SK-N-SH (cell line): ENCODE measurements at regions not wholly inside any gene's neighbourhood (a gene's known extent, or its start where the extent isn't known, plus 50 kb on each side); places are given as distances from the start of the nearest gene placed in this dataset.

Experiments used
- CTCF ChIA-PET: fragments of 300-600, 350-600 bp; formaldehyde crosslinking; extraction: SDS; loops from one replicate; lab custom pipeline; 2021; lab: Yijun Ruan, JAX
- POLR2A ChIA-PET: fragments of 350-600 bp; sonication (Branson Sonifier 250); formaldehyde crosslinking; extraction: SDS; loops from one replicate; lab custom pipeline; 2020; ENCODE audit warnings: antibody characterized with exemption, inconsistent platforms; lab: Yijun Ruan, JAX
- DNase-seq: peaks from one replicate; pipeline ENCODE4 v3.0.0; 2012
- H2AFZ ChIP-seq: fragments of 200-600 bp; sonication (generic); 2 replicates; pipeline ENCODE4 v1.8.1; 2016; ENCODE audit warnings: antibody characterized with exemption, mild to moderate bottlenecking, low read depth
- H3F3A ChIP-seq: fragments of 200-600 bp; sonication (generic); replicated peaks from 2 replicates; pipeline ENCODE3; 2016; ENCODE audit warnings: antibody characterized with exemption, mild to moderate bottlenecking; ENCODE audit not compliant: insufficient read depth
- H3K27ac ChIP-seq, 2 experiments: fragments of 200-500 bp in 1 of 2; fragments of 200-600 bp in 1 of 2; sonication (Bioruptor generic) in 1 of 2; sonication (generic), shearing (Covaris generic) in 1 of 2; 2 replicates each; pipeline versions ENCODE4 v1.5.1 to v1.6.1; 2014 to 2016; ENCODE audit warnings: low read depth in 2 of 2, inconsistent platforms in 1 of 2, low read length in 1 of 2, mild to moderate bottlenecking in 1 of 2, mixed read lengths in 1 of 2
- H3K27me3 ChIP-seq: fragments of 200-600 bp; sonication (generic), shearing (Covaris generic); 2 replicates; pipeline ENCODE4 v1.6.1; 2016; ENCODE audit warnings: mixed run types; ENCODE audit not compliant: insufficient read depth
- H3K36me3 ChIP-seq, 2 experiments: fragments of 200-500 bp in 1 of 2; fragments of 200-600 bp in 1 of 2; sonication (Bioruptor generic) in 1 of 2; sonication (generic) in 1 of 2; replicated peaks in 1 of 2; 2 replicates each; pipeline versions ENCODE3 to v1.5.1; 2014 to 2016; ENCODE audit warnings: low read length in 1 of 2, mild to moderate bottlenecking in 1 of 2; ENCODE audit not compliant: insufficient read depth in 2 of 2, control insufficient read depth in 1 of 2
- H3K4me1 ChIP-seq, 2 experiments: fragments of 200-500 bp in 1 of 2; fragments of 200-600 bp in 1 of 2; sonication (Bioruptor generic) in 1 of 2; sonication (generic), shearing (Covaris generic) in 1 of 2; 2 replicates each; pipeline versions ENCODE4 v1.5.1 to v1.6.1; 2014 to 2016; ENCODE audit warnings: low read depth in 1 of 2, low read length in 1 of 2, mixed run types in 1 of 2; ENCODE audit not compliant: insufficient read depth in 2 of 2, control insufficient read depth in 1 of 2
- H3K4me2 ChIP-seq: fragments of 200-600 bp; sonication (generic), shearing (Covaris generic); 2 replicates; pipeline ENCODE4 v1.6.1; 2017; ENCODE audit warnings: mixed run types
- H3K4me3 ChIP-seq, 2 experiments: fragments of 200-500 bp in 1 of 2; fragments of 200-600 bp in 1 of 2; sonication (Bioruptor generic) in 1 of 2; sonication (generic), shearing (Covaris generic) in 1 of 2; 2 replicates each; pipeline versions ENCODE4 v1.5.1 to v1.8.1; 2014 to 2016; ENCODE audit warnings: low read depth in 2 of 2, inconsistent platforms in 1 of 2, low read length in 1 of 2, mild to moderate bottlenecking in 1 of 2, mixed read lengths in 1 of 2, moderate library complexity in 1 of 2
- H3K79me2 ChIP-seq: fragments of 200-600 bp; sonication (generic); 2 replicates; pipeline ENCODE4 v1.8.1; 2017; ENCODE audit warnings: mild to moderate bottlenecking; ENCODE audit not compliant: insufficient read depth
- H3K9ac ChIP-seq: fragments of 200-600 bp; sonication (generic); 2 replicates; pipeline ENCODE4 v1.6.1; 2017; ENCODE audit warnings: mixed run types
- H3K9me2 ChIP-seq: fragments of 200-600 bp; sonication (generic); 2 replicates; pipeline ENCODE4 v1.6.1; 2017; ENCODE audit warnings: mixed run types
- H3K9me3 ChIP-seq: fragments of 200-600 bp; sonication (generic); 2 replicates; pipeline ENCODE4 v1.6.1; 2017; ENCODE audit warnings: mixed run types, mild to moderate bottlenecking, moderate library complexity
- H4K20me1 ChIP-seq: fragments of 200-600 bp; sonication (generic); 2 replicates; pipeline ENCODE4 v1.6.1; 2017; ENCODE audit warnings: mild to moderate bottlenecking, mixed run types; ENCODE audit not compliant: insufficient read depth
- CTCF ChIP-seq: fragments of 200-600 bp; sonication (generic); IDR thresholded peaks from 2 replicates; pipeline ENCODE4 v1.6.1; 2017; ENCODE audit warnings: antibody characterized with exemption, mild to moderate bottlenecking, moderate library complexity
- FOSL2 ChIP-seq: IDR thresholded peaks from 2 replicates; pipeline ENCODE4 v1.4.0; 2012; ENCODE audit warnings: low read depth, mild to moderate bottlenecking, moderate library complexity, borderline replicate concordance
- RFX5 ChIP-seq: IDR thresholded peaks from 2 replicates; pipeline ENCODE4 v1.6.1; 2012; ENCODE audit warnings: mild to moderate bottlenecking, improper control_type of control experiment, low read length
- TEAD4 ChIP-seq: IDR thresholded peaks from 2 replicates; pipeline ENCODE4 v1.4.0; 2012; ENCODE audit warnings: mild to moderate bottlenecking, borderline replicate concordance; ENCODE audit not compliant: insufficient read depth
- WGBS: methylation state at CpG from one replicate; pipeline ENCODE4 v1.1.6; 2017; ENCODE audit warnings: low lambda C conversion rate; 5-methylcytosine and 5-hydroxymethylcytosine counted together
- TF ChIP-seq, protein P1 (sequence below): IDR thresholded peaks from 2 replicates; pipeline ENCODE4 v1.4.0; 2012; ENCODE audit warnings: low read depth, borderline replicate concordance
- TF ChIP-seq, protein P2 (sequence below): fragments of 150-350 bp; IDR thresholded peaks from 2 replicates; pipeline ENCODE4 v1.6.1; 2017; ENCODE audit warnings: antibody characterized with exemption, low read length, low read depth, borderline replicate concordance

DNA sequence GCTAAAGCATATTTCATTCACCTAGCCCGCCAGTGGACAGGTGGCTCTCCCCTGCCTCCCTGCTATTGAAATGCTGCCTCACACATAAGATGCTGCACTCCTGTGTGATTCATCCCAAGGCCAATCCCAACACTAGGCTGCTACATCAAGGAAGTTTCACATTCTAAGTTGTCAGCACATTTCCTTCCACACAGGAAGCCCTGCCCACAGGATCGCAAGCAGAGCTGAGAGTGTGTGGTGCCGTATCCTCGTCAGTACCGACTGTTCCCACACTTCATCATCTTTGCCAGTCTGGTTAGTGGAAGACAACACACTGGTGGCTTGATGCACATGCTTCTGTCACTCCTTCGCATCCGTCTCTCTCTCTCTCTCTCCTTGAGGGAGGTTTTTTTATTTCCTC lies 194.3 kb upstream of the PPP2R2D start:
- Histone ChIP-seq H3K4me3 (no peak overlapping the region), H3K79me2 (no peaks in the 10 kb centered on the region), H3K9ac (no peak overlapping the region), H2AFZ (no peak overlapping the region), H3F3A (no peaks in the 10 kb centered on the region), H3K4me2 (no peak overlapping the region), H3K27ac (no peak overlapping the region), H4K20me1 (no peaks in the 10 kb centered on the region), H3K36me3 (no peaks in the 10 kb centered on the region), H3K9me3 (no peaks in the 10 kb centered on the region), H3K9me2 (no peaks in the 10 kb centered on the region), H3K4me1 (no peaks in the 10 kb centered on the region), H3K27me3 (no peaks in the 10 kb centered on the region)
- 56% methylated on average over 7 of the region's 7 CpGs for WGBS
- DNase-seq, result no peak
- TF ChIP-seq, protein P1, sequence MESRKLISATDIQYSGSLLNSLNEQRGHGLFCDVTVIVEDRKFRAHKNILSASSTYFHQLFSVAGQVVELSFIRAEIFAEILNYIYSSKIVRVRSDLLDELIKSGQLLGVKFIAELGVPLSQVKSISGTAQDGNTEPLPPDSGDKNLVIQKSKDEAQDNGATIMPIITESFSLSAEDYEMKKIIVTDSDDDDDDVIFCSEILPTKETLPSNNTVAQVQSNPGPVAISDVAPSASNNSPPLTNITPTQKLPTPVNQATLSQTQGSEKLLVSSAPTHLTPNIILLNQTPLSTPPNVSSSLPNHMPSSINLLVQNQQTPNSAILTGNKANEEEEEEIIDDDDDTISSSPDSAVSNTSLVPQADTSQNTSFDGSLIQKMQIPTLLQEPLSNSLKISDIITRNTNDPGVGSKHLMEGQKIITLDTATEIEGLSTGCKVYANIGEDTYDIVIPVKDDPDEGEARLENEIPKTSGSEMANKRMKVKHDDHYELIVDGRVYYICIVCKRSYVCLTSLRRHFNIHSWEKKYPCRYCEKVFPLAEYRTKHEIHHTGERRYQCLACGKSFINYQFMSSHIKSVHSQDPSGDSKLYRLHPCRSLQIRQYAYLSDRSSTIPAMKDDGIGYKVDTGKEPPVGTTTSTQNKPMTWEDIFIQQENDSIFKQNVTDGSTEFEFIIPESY, result no peak
- TF ChIP-seq RFX5 (no peak), FOSL2 (no peak)
- TF ChIP-seq, protein P2, sequence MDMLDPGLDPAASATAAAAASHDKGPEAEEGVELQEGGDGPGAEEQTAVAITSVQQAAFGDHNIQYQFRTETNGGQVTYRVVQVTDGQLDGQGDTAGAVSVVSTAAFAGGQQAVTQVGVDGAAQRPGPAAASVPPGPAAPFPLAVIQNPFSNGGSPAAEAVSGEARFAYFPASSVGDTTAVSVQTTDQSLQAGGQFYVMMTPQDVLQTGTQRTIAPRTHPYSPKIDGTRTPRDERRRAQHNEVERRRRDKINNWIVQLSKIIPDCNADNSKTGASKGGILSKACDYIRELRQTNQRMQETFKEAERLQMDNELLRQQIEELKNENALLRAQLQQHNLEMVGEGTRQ, result no peak
- CTCF ChIA-PET, result no interaction called here
- POLR2A ChIA-PET, result no interaction called here

- no peaks in the 10 kb centered on the region for H3K4me1 ChIP-seq
- no peak overlapping the region for H3K27ac ChIP-seq
- no peaks in the 10 kb centered on the region for H3K27me3 ChIP-seq
- no peaks in the 10 kb centered on the region for H3K79me2 ChIP-seq
- no peaks in the 10 kb centered on the region for H3K9me3 ChIP-seq
- CTCF ChIA-PET, result no interaction called here
- H3K36me3 ChIP-seq, result no peaks in the 10 kb centered on the region
- no peaks in the 10 kb centered on the region for H3F3A ChIP-seq
- no peak overlapping the region for H3K9ac ChIP-seq
- TF ChIP-seq TEAD4 (no peak), FOSL2 (no peak), CTCF (no peak)
- TF ChIP-seq, all 33 proteins: peak for 0
- Histone ChIP-seq H2AFZ (no peak overlapping the region), H3K4me2 (no peak overlapping the region), H4K20me1 (no peaks in the 10 kb centered on the region), H3K4me3 (no peak overlapping the region), H3K9me2 (no peaks in the 10 kb centered on the region)
- POLR2A ChIA-PET, result no interaction called here
- WGBS, result 19% methylated on average over 3 of the region's 4 CpGs
- DNase-seq, result no peak
These were observed 193.9 kb upstream of the PPP2R2D start for GRCh38 chr10:131706952-131707351.
